Sigmoid colon (tissue), 4 donors: ENCODE measurements at regions not wholly inside any gene's neighbourhood (a gene's known extent, or its start where the extent isn't known, plus 50 kb on each side); places are given as distances from the start of the nearest gene placed in this dataset.

Experiments
- EP300 ChIP-seq, 4 donors: sonication (generic); formaldehyde crosslinking; IDR thresholded peaks; one replicate each; pipeline ENCODE4 v1.6.1; 2017; ENCODE audit warnings: antibody characterized with exemption in 4 of 4
- POLR2A ChIP-seq, 2 donors: fragments of 450-650 bp; IDR thresholded peaks; one replicate each; pipeline ENCODE4 v1.6.1; 2016; ENCODE audit warnings: antibody characterized with exemption in 2 of 2, mild to moderate bottlenecking in 2 of 2, moderate library complexity in 2 of 2
- TF ChIP-seq, protein P1 (sequence below), 4 experiments: fragments of 450-650 bp in 3 of 4; fragments of 200-600 bp in 1 of 4; IDR thresholded peaks; one replicate each; pipeline ENCODE4 v1.5.1; 2016 to 2019; ENCODE audit warnings: antibody characterized with exemption in 4 of 4, mild to moderate bottlenecking in 3 of 4, moderate library complexity in 2 of 4

DNA sequence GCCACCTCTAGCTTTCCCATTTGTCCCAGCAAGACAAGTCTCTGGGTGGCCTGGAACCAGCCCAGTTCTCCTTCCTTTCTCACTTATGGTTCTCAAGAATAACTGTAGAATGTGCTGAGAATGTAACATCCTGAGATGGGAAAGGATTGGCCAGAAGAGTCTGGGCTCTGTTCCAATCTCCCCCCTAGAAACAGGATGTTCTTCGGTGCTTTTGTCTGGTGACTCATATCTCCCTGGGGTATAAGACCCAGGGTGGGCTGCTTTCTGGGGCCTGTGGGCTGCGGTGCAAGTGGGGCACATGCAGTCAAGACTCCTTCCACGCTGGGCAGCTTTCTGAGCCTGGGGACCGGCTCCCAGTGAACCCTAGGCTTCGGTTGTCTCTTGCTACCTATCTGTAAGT, 251.2 kb upstream of the POU3F1 start:
- TF ChIP-seq, protein P1, sequence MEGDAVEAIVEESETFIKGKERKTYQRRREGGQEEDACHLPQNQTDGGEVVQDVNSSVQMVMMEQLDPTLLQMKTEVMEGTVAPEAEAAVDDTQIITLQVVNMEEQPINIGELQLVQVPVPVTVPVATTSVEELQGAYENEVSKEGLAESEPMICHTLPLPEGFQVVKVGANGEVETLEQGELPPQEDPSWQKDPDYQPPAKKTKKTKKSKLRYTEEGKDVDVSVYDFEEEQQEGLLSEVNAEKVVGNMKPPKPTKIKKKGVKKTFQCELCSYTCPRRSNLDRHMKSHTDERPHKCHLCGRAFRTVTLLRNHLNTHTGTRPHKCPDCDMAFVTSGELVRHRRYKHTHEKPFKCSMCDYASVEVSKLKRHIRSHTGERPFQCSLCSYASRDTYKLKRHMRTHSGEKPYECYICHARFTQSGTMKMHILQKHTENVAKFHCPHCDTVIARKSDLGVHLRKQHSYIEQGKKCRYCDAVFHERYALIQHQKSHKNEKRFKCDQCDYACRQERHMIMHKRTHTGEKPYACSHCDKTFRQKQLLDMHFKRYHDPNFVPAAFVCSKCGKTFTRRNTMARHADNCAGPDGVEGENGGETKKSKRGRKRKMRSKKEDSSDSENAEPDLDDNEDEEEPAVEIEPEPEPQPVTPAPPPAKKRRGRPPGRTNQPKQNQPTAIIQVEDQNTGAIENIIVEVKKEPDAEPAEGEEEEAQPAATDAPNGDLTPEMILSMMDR (IDR thresholded peaks at IDR 0.05), result no peak
- TF ChIP-seq EP300 (IDR thresholded peaks at IDR 0.05) (no peak), POLR2A (IDR thresholded peaks at IDR 0.05) (no peak)
